NCI-H1436 (cell line): ENCODE measurements at regions not wholly inside any gene's neighbourhood (a gene's known extent, or its start where the extent isn't known, plus 50 kb on each side); places are given as distances from the start of the nearest gene placed in this dataset.
"Not testable (repeated sequence)": the region's sequence is repeated elsewhere in the genome, so short reads cannot be mapped to it uniquely, and the experiment has no call there.

Experiments
- DNase-seq: peaks from one replicate; lab custom pipeline; 2025; lab: John Stamatoyannopoulos, UW

GRCh38 chrX:104376937-104377336 is 122.2 kb upstream of the ESX1 start:
- DNase-seq, result no peak

- no peak for DNase-seq
These were observed 117.8 kb upstream of the ESX1 start for GRCh38 chrX:104372547-104372946.

- DNase-seq, result no peak
These were observed 115.4 kb upstream of the ESX1 start for GRCh38 chrX:104370089-104370488.

DNA sequence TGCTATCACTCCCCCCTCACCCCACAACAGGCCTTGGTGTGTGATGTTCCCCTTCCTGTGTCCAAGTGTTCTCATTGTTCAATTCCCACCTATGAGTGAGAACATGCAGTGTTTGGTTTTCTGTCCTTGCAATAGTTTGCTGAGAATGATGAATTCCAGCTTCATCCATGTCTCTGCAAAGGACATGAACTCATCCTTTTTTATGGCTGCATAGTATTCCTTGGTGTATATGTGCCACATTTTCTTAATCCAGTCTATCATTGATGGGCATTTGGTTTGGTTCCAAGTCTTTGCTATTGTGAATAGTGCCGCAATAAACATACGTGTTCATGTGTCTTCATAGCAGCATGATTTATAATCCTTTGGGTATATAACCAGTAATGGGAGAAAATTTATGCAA is 106.0 kb upstream of the ESX1 start:
- not testable (repeated sequence) for DNase-seq

GRCh38 chrX:104359124-104359523 is 104.4 kb upstream of the ESX1 start:
- no peak for DNase-seq

DNA sequence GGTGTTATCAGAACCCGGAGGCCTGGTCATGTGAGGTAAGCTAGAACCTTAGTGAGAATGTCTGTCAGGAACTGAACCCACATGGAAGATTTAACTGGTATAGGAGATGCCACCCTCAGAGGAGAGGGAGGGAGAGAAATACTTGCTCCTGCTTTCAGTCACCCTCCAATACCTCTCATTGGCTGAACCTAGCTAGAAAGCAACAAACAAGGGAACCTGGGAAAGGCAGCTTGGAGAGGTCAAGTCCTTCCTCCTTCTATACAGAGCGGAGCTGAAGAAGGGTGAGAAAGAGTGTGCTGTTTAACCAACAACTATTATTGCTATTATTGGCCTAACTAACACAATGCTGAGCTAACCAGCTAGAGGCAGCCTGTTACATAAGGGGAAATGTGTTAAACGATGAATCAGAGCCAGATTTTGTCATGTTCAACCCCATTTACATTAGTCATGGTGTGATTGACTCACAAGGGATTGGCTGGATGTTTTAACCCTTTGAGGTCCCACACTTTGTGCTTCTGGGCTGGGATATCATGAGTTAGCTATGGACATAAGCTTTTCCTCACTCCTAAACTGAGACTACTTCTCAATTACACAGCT is 96.5 kb upstream of the ESX1 start:
- DNase-seq, result no peak

DNA sequence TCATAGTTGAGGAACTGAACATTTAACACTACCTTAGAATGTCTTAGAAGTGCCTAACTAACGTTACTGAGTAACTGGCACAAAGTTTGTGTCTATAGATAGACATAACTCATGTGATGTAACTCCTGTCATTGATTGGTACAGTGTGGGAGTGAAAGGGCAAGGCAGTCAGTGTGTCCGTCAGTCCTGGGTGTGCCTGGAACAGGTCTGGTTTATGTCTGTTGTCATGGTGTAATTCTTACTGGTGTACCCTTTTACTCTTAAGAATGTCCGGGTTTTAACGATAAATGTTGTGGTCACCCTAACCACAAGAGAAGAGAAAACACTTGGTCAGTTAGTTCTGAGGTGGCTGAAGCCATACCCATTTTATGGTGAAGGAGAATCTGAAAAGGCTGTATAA is 93.1 kb upstream of the ESX1 start:
- no peak for DNase-seq

- peak; percentile 23 for DNase-seq
These were observed 88.8 kb upstream of the ESX1 start for GRCh38 chrX:104343428-104344129.

DNA sequence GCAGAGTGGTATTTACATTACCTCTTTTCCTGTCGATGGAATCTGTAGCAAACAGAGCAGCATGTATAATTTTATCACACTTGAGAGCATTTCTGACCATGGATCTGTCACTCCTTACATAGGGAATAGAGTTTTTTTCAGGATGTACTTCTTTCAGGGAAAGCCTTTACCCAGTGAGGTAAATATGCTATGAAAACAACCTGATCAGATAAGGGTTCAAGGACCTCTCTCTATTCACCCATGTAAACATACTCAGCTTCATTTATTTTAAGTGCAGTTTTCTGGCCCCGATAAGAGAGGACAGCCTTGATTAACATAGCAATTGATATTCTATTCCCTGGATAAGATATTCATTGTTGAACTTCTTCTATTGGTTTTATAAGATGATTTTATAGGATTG is 87.3 kb upstream of the ESX1 start:
- no peak for DNase-seq

GRCh38 chrX:104335756-104336155 is 81.0 kb upstream of the ESX1 start:
- no peak for DNase-seq

DNA sequence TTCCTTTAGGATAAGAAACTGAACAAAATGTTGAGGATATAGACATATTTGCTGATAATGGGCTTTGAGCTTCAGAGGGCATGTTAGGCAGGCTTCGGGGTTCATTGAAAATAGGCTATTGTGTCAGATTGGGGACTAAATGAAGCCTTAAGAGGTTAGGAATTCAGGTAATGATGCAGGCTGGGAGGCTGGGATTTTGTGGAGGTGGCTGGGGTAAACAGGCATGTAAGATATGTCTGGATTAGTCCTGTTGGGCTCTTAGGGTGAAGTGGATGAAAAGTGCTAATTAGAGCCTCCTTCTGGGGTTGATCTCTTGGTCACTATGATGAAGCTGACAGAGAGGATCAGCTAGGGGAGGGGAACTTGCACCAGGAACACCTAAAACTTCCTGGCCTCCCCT is 80.2 kb upstream of the ESX1 start:
- DNase-seq, result no peak

GRCh38 chrX:104330966-104331365 is 76.2 kb upstream of the ESX1 start:
- DNase-seq, result no peak

DNA sequence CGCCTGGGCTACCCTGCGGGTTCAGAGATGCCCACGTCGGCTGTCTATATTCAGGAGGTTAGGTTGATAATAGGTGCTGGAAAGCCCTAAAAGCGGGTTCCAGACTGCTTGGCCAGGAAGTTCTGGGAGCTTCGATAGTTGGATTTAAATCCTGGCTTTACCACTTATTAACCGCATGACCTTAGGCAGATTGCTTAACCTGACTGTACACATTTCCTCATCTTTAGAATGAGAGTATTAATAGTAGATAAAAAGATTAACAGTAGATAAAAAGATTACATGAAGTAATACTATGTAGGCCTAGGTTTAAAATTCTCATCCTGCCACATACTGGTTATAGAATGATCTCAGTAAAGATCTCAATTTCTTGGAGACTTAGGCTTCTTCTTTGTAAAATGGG is 75.0 kb upstream of the ESX1 start:
- no peak for DNase-seq

DNA sequence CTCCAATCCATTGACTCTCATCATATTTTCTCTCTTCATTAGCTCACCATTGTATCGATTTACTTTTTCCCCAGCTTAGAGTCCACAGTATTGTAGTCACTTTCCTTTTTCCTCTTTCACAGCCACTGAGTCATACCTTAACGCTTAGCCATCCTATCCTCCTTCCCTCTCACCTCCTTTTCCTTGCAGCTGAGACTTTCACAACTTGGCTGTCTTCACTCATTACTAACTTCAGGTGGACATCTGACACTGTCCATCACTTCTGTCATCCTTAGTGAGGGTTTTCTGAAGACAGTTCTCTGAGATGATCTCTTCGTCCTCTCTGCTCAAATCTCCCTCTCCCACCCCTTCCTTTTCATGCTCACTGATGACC is 70.5 kb upstream of the ESX1 start:
- DNase-seq, result no peak

DNA sequence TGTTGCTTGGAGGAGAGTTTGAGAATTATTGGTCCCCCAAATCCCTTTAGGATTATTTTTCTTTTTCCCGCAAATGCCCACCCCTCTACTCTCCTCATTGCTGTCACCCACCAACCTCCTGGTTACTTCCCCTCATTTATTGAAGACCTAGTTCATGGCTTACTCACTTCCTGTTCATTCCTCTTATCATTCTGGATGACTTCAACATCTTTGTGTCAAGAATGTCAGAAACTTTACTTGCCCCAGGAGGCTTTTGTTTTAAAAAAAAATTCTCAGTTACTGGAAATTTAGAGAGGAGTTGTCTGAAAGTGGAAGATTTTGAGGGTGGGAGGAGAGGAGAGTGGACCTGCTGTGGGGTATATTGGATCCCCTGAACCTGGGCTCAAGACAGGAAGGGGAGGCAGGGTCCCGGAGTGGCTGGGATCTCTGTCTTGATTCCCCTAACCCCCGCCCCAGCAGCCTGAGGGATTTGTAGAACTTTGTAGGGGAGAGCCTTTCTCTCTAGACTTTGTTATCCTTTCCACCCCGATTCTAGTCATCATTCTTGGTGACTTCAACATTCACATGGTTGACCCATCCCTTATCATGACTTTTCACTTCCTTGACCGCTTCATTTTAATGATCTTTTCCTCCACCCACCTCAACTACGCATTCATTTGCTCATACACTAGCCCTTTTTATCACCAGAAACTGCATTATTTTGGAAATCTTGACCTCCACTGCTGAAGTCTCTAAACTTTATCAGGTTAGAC is 69.9 kb upstream of the ESX1 start:
- DNase-seq, result no peak

DNA sequence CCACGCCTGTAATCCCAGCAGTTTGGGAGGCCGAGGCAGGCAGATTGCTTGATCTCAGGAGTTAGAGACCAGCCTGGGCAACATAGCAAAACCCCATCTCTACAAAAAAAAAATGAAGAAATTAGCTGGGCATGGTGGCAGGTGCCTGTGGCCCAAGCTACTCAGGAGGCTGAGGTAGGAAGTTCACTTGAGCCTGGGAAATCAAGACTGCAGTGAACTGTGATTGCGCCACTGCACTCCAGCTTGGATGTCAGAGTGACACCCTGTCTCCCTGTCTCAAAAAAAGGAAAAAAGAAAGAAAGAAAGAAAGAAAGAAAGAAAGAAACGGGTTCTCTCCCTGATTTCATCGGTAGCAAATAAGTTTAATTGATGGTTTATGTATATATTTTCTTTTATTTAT is 64.6 kb upstream of the ESX1 start:
- no peak for DNase-seq

- DNase-seq, result no peak
These were observed 63.7 kb upstream of the ESX1 start for GRCh38 chrX:104318330-104319009.

DNA sequence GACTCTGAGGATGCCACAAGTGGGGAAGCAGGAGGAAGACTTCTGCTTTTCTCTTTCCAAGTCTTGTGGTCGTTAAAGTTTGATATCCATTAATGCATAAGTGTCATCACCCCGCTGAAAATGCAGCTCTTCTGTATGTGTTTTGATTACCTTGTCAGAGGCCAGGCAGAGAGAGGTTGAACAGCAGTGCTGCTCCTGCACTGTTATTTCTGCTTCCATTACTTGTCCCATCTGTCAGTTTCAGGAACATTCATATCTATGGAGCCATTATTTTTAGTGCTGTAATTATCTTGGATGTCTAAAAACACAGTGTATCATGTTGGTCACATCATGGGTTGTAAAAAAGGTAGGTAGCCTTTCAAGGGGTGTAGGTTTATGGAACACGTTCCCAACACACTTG is 62.0 kb upstream of the ESX1 start:
- no peak for DNase-seq

DNA sequence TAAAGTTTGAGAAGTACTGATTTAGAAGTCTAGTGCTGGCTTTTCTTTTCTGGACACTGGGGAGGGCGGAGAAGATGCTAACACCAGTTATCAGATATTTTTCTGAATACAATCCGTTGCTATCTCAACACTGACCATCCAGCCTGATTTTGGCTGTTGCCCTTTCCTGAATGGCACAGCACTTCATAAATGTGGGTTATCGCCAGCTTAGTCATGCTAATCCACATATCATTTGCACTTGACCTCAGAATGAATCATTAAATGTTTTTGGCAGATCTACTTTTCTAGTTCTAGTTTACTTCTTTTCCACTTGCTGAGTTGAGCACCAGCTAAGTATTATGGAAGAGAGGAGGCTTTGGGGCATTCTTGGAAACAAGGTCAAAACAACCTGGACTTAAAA is 60.8 kb upstream of the ESX1 start:
- DNase-seq, result no peak

DNA sequence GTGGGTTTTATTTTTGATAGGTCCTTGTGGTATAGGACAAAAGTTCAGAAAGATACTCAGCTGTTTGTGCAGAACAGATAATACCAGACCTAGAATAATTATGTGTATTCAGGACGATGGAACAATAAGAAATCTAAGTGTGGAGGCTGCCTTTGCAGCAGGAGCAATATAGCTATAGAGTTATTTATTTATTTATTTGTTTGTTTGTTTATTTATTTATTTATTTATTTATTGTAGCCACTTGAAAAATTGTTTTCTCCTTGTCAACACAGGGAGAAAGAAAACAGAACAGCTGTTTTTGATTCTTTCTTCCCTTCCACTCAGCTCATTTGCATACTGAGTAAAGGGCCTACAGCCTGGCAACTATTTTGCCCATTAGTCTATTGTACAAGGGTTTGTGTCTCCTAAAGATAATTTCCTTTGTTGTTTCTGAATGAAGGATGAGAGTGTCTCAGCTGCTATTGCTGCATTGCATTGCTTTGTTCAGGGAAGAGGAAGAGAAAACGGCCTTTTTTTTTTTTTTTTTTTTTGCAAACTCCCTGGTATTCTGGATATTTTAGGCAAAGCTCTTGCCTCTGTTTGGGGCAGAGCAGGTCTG is 56.0 kb upstream of the ESX1 start:
- no peak for DNase-seq

DNA sequence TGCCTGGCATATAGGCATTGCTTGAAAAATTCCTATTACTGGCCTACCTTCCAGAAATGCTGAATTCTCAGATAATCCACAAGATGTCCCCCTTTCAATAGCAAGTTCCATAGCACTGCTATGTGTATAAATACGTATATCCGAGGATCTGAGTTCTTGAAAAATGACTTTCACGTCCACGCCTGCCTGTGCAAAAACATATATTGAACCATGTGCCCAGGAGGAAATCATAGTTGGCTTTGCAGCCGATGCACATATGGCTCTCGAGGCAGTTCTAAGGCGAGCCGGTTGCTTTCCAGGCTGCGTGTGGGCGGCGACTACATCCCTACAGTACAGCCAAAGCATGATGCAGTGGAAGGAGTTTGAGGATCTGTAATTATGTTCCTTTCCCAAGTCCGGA is 55.4 kb upstream of the ESX1 start:
- DNase-seq, result no peak

DNA sequence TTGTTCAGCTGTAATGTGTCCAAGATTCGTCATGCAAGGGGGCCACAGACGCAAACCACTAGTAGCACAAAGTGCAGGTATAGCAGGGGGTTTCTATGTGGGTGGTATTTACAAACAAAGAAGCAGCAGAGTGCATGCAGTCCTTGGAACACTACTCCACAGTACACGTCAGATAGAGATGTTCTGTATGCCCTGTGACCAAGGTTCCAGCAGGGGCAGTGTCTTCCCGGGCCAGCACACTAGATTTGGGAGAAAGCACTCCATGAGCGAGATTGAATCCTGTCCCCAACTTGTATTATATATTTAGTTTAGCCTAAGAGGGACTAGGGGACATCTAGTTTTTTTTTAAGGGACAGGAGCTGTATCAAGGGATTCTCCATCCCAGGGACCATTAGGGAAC is 54.4 kb upstream of the ESX1 start:
- DNase-seq, result no peak

DNA sequence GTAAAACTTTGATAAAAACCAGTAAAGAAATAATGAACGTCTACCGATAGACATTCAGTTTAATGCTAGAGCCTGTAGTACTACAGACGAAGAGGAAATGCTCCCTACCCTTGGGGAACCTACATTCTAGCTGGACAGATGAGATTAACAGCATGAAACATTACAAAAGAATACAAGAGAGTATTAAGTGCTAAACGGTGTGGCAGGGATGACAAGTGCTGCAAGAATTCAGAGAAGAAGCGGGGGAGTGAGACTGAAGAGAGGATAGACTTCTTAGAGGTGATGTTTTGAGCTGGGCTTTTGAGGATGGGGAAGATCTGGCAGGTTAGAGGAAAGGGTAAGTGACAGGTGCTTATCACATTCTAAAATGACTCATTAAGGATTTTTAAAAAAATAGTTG is 52.6 kb upstream of the ESX1 start:
- DNase-seq, result no peak
